Keratinocyte (primary cell): ENCODE measurements at regions not wholly inside any gene's neighbourhood (a gene's known extent, or its start where the extent isn't known, plus 50 kb on each side); places are given as distances from the start of the nearest gene placed in this dataset.

Experiments used
- EZH2 ChIP-seq: IDR thresholded peaks from one replicate; pipeline ENCODE4 v1.6.1; 2012; ENCODE audit warnings: inconsistent platforms, mild to moderate bottlenecking, low read length, moderate library complexity
- TF ChIP-seq, protein P1 (sequence below), 3 experiments: IDR thresholded peaks in 1 of 3; conservative IDR thresholded peaks in 1 of 3; optimal IDR thresholded peaks in 1 of 3; 2 replicates in 2 of 3; 3 replicates in 1 of 3; pipeline versions ENCODE3 to v1.5.1; 2011; ENCODE audit warnings: low read length in 3 of 3, mild to moderate bottlenecking in 3 of 3, moderate library complexity in 2 of 3, control low read depth in 1 of 3, inconsistent platforms in 1 of 3; ENCODE audit not compliant: insufficient read depth in 2 of 3; ENCODE audit errors: extremely low read depth in 1 of 3

DNA sequence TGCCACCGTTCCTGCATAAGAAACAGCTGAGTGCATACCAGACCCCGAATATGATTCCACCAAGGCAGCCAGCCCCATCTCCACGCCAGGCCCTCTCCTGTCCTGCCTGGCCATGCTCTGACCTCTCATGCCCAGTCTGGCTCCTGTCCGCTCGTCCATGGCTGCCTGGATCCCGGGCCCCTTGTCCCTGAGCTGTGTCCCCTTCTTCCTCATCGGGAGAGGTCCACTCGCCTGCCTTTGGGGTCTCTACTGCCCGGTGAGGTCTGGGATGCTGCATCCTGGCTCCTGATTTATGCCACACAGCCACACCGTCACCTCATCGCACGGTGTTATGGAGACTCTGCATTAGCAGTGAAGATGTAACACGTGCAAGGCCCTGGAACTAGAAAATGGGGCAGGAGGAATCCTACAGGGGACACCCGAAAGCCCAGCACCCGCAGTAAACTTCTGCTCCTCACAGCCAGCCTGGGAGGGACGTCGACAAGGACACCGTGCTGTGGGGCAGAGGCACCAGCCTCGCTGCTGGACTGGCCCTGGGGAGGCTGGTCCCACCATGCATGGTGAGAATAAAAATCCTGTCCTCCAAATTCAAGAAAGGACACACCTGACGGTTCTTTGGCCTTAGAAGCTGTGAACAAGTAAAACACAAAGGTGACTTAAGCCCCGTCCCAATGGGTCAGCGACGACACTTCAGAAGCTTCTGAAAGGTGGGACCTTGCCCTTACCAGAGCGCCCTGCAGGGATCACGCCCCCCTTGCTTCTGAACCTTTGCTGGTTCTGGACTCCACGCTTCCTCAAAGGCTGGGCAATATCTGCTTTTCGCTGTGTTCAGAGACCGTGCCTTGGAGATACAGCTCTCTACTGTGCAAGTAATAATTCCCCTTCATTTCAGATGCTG is 103.0 kb downstream of the DLL1 start:
- TF ChIP-seq, protein P1, sequence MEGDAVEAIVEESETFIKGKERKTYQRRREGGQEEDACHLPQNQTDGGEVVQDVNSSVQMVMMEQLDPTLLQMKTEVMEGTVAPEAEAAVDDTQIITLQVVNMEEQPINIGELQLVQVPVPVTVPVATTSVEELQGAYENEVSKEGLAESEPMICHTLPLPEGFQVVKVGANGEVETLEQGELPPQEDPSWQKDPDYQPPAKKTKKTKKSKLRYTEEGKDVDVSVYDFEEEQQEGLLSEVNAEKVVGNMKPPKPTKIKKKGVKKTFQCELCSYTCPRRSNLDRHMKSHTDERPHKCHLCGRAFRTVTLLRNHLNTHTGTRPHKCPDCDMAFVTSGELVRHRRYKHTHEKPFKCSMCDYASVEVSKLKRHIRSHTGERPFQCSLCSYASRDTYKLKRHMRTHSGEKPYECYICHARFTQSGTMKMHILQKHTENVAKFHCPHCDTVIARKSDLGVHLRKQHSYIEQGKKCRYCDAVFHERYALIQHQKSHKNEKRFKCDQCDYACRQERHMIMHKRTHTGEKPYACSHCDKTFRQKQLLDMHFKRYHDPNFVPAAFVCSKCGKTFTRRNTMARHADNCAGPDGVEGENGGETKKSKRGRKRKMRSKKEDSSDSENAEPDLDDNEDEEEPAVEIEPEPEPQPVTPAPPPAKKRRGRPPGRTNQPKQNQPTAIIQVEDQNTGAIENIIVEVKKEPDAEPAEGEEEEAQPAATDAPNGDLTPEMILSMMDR (optimal IDR thresholded peaks at IDR 0.05 in 1 of 3, IDR thresholded peaks at IDR 0.05 in 1 of 3, conservative IDR thresholded peaks at IDR 0.05 in 1 of 3; ENCODE audit: extremely low read depth in 1 of 3, insufficient read depth in 2 of 3, low read length in 3 of 3), result no peak
- TF ChIP-seq EZH2, result no peak
